HCT116 (cell line): ENCODE measurements at regions not wholly inside any gene's neighbourhood (a gene's known extent, or its start where the extent isn't known, plus 50 kb on each side); places are given as distances from the start of the nearest gene placed in this dataset.

Experiments used
- ATAC-seq: fragments of 200-7000 bp; cut with Tn5 transposase; 2 replicates; pipeline ENCODE4 v1.9.1; 2020; ENCODE audit warnings: mild to moderate bottlenecking, moderate library complexity
- BruUV-seq: library from RNA; stranded (reverse); fragments of 400-500 nt; replicated peaks from 2 replicates; lab custom pipeline; 2021; lab: Mats Ljungman, UMichigan
- CTCF ChIA-PET: fragments of 300-600 bp; sonication (Branson Sonifier 250); formaldehyde crosslinking; loops from one replicate; lab custom pipeline; 2021; ENCODE audit warnings: antibody characterized with exemption; lab: Charles Lee
- POLR2A ChIA-PET: fragments of 300-600, 350-600 bp; sonication (Branson Sonifier 250); formaldehyde crosslinking; loops from one replicate; lab custom pipeline; 2021; ENCODE audit warnings: antibody characterized with exemption; lab: Charles Lee
- RAD21 ChIA-PET, 2 experiments: fragments of 300-600 bp; sonication (Branson Sonifier 250); formaldehyde crosslinking; loops; one replicate each; lab custom pipeline; 2023; ENCODE audit warnings: low total read pairs in 2 of 2; ENCODE audit not compliant: uncharacterized antibody in 2 of 2, unreplicated experiment in 2 of 2, low non-redundant PET in 1 of 2; lab: Charles Lee
- DNase-seq: peaks from one replicate; pipeline ENCODE4 v3.0.0-alpha.2; 2010; ENCODE audit warnings: low read depth, low spot score
- H2AFZ ChIP-seq: fragments of 200-600 bp; shearing (Covaris generic), sonication (generic); 2 replicates; pipeline ENCODE4 v1.6.1; 2017; ENCODE audit warnings: low read depth, mixed run types, mixed read lengths, antibody characterized with exemption, low read length; ENCODE audit not compliant: poor library complexity, severe bottlenecking
- H3K27ac ChIP-seq: 2 replicates; pipeline ENCODE4 v1.5.1; 2012; ENCODE audit warnings: low read depth, low read length
- H3K27me3 ChIP-seq: fragments of 200-600 bp; sonication (generic); 2 replicates; pipeline ENCODE4 v1.6.1; 2016; ENCODE audit warnings: mixed run types, low read length, mixed read lengths; ENCODE audit not compliant: insufficient read depth
- H3K36me3 ChIP-seq, 2 experiments: fragments of 200-500 bp in 1 of 2; fragments of 200-600 bp in 1 of 2; sonication (Bioruptor generic) in 1 of 2; sonication (generic) in 1 of 2; 2 replicates each; pipeline versions ENCODE4 v1.5.1 to v1.6.1; 2014 to 2016; ENCODE audit warnings: low read length in 2 of 2, inconsistent platforms in 1 of 2, mixed read lengths in 1 of 2, mixed run types in 1 of 2; ENCODE audit not compliant: insufficient read depth in 2 of 2, control insufficient read depth in 1 of 2
- H3K4me1 ChIP-seq, 2 experiments: fragments of 200-600 bp in 1 of 2; sonication (generic) in 1 of 2; 2 replicates each; pipeline versions ENCODE4 v1.5.1 to v1.6.1; 2012 to 2017; ENCODE audit warnings: low read length in 2 of 2, inconsistent platforms in 1 of 2, mild to moderate bottlenecking in 1 of 2, mixed read lengths in 1 of 2, mixed run types in 1 of 2, moderate library complexity in 1 of 2; ENCODE audit not compliant: insufficient read depth in 2 of 2, control insufficient read depth in 1 of 2
- H3K4me2 ChIP-seq: fragments of 200-600 bp; sonication (generic); 2 replicates; pipeline ENCODE4 v1.6.1; 2017; ENCODE audit warnings: mixed run types, low read length, mixed read lengths
- H3K4me3 ChIP-seq, 2 experiments: fragments of 200-600 bp in 1 of 2; sonication (generic) in 1 of 2; replicated peaks in 1 of 2; 2 replicates each; pipeline ENCODE4 v1.5.1; 2011 to 2016; ENCODE audit warnings: low read length in 2 of 2, control low read depth in 1 of 2, low read depth in 1 of 2, mild to moderate bottlenecking in 1 of 2, mixed read lengths in 1 of 2, mixed run types in 1 of 2
- H3K79me2 ChIP-seq: fragments of 200-600 bp; sonication (generic); 2 replicates; pipeline ENCODE4 v1.6.1; 2017; ENCODE audit warnings: mild to moderate bottlenecking, mixed run types, low read length, moderate library complexity, mixed read lengths; ENCODE audit not compliant: insufficient read depth
- H3K9ac ChIP-seq: fragments of 200-600 bp; sonication (generic); 2 replicates; pipeline ENCODE4 v1.6.1; 2016; ENCODE audit warnings: low read length, mixed read lengths
- H3K9me2 ChIP-seq: fragments of 200-600 bp; sonication (generic), shearing (Covaris generic); 2 replicates; pipeline ENCODE4 v1.6.1; 2017; ENCODE audit warnings: mixed run types, mild to moderate bottlenecking, moderate library complexity; ENCODE audit not compliant: insufficient read depth
- H3K9me3 ChIP-seq, 2 experiments: fragments of 200-500 bp in 1 of 2; fragments of 200-600 bp in 1 of 2; sonication (Bioruptor generic) in 1 of 2; sonication (generic) in 1 of 2; 2 replicates each; pipeline ENCODE4 v1.6.1; 2014 to 2017; ENCODE audit warnings: low read length in 2 of 2, mixed read lengths in 2 of 2, inconsistent platforms in 1 of 2, low read depth in 1 of 2, mild to moderate bottlenecking in 1 of 2, mixed run types in 1 of 2, moderate library complexity in 1 of 2; ENCODE audit not compliant: control insufficient read depth in 1 of 2, insufficient read depth in 1 of 2
- H4K20me1 ChIP-seq: fragments of 200-600 bp; sonication (generic), shearing (Covaris generic); 2 replicates; pipeline ENCODE4 v1.6.1; 2017; ENCODE audit warnings: mixed run types, mild to moderate bottlenecking, moderate library complexity; ENCODE audit not compliant: insufficient read depth
- CBX3 ChIP-seq: IDR thresholded peaks from 2 replicates; pipeline ENCODE4 v1.6.1; 2012; ENCODE audit warnings: low read depth
- CEBPB ChIP-seq: IDR thresholded peaks from 2 replicates; pipeline ENCODE4 v1.6.1; 2012; ENCODE audit warnings: low read depth
- ELF1 ChIP-seq: IDR thresholded peaks from 2 replicates; pipeline ENCODE4 v1.6.1; 2012; ENCODE audit warnings: low read depth, borderline replicate concordance
- EZH2 ChIP-seq: fragments of 200-600 bp; sonication (generic); IDR thresholded peaks from 2 replicates; pipeline ENCODE4 v1.6.1; 2017; ENCODE audit warnings: antibody characterized with exemption, mixed run types
- FOSL1 ChIP-seq: IDR thresholded peaks from 2 replicates; pipeline ENCODE4 v1.6.1; 2012; ENCODE audit warnings: low read depth
- JUND ChIP-seq: IDR thresholded peaks from 2 replicates; pipeline ENCODE4 v1.6.1; 2012
- POLR2AphosphoS5 ChIP-seq: IDR thresholded peaks from 2 replicates; pipeline ENCODE4 v1.6.1; 2011; ENCODE audit warnings: mild to moderate bottlenecking, low read depth, low read length, moderate library complexity
- RAD21 ChIP-seq: IDR thresholded peaks from 2 replicates; pipeline ENCODE4 v1.6.1; 2012; ENCODE audit warnings: low read depth, mild to moderate bottlenecking
- SIN3A ChIP-seq: IDR thresholded peaks from 2 replicates; pipeline ENCODE4 v1.6.1; 2012; ENCODE audit warnings: low read depth
- SRF ChIP-seq: IDR thresholded peaks from 2 replicates; pipeline ENCODE4 v1.6.1; 2012; ENCODE audit warnings: low read depth
- YY1 ChIP-seq: IDR thresholded peaks from 2 replicates; pipeline ENCODE4 v1.6.1; 2011; ENCODE audit warnings: low read length, low read depth, moderate library complexity, mild to moderate bottlenecking; ENCODE audit not compliant: insufficient replicate concordance; ENCODE audit errors: extremely low read depth
- ZFX ChIP-seq: fragments of 450-650 bp; IDR thresholded peaks from 2 replicates; pipeline ENCODE4 v1.6.1; 2017
- ZNF274 ChIP-seq: fragments of 200-500 bp; sonication (Bioruptor generic); IDR thresholded peaks from 2 replicates; pipeline ENCODE4 v1.6.1; 2014; ENCODE audit warnings: mild to moderate bottlenecking, low read depth, low read length, inconsistent platforms
- intact Hi-C: fragments of 100-400 bp; cut with micrococcal nuclease; formaldehyde crosslinking; loops from 2 replicates; pipeline ENCODE4 v1.10.0; 2022
- TF ChIP-seq, protein P1 (sequence below), 3 experiments: fragments of 200-600 bp in 1 of 3; sonication (generic) in 1 of 3; IDR thresholded peaks in 2 of 3; conservative IDR thresholded peaks in 1 of 3; 2 replicates each; pipeline ENCODE4 v1.5.1; 2012 to 2017; ENCODE audit warnings: low read depth in 2 of 3, low read length in 2 of 3, antibody characterized with exemption in 1 of 3, borderline replicate concordance in 1 of 3, control low read depth in 1 of 3, mild to moderate bottlenecking in 1 of 3, mixed read lengths in 1 of 3, mixed run types in 1 of 3, moderate library complexity in 1 of 3; ENCODE audit not compliant: insufficient read depth in 1 of 3

DNA sequence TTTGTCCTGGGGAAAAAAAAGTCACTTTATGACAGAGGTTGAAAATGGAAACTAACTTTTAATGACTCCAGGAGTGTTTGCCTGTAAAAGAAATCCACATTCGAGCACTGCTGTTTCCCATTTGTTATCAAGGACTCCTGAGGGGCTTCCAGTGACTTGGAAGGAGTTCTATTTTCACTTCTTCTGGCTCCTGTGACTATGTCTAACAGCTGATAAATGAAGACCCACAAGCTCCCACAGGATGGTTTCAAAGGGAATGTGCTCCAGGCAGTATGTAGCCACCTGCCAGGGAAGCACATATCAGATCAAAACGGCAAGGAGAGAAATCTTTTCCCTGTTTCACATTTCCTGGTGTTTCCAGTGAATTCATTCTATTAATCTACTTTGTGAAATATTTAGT is 159.8 kb upstream of the FAM241A start:
- H3K79me2 ChIP-seq = no peaks in the 10 kb centered on the region
- no peak overlapping the region for H3K4me2 ChIP-seq
- no peak overlapping the region for H3K4me3 ChIP-seq
- H3K27me3 ChIP-seq = no peaks in the 10 kb centered on the region
- no peak overlapping the region for H2AFZ ChIP-seq
- H4K20me1 ChIP-seq = no peaks in the 10 kb centered on the region
- H3K36me3 ChIP-seq = no peaks in the 10 kb centered on the region
- H3K4me1 ChIP-seq = no peaks in the 10 kb centered on the region
- no peak for ATAC-seq
- ChIA-PET RAD21 (no interaction called here), POLR2A (no interaction called here), CTCF (no interaction called here)
- BruUV-seq = no TSS peak
- no peak for TF ChIP-seq POLR2AphosphoS5
- no peak for TF ChIP-seq FOSL1
- no peak for TF ChIP-seq SIN3A
- TF ChIP-seq EZH2 = no peak
- no peak for TF ChIP-seq ZFX
- TF ChIP-seq CBX3 = no peak
- no peak for TF ChIP-seq JUND
- TF ChIP-seq SRF = no peak
- TF ChIP-seq RAD21 = no peak
- no peak for TF ChIP-seq ZNF274
- TF ChIP-seq ELF1 = no peak
- TF ChIP-seq, protein P1, sequence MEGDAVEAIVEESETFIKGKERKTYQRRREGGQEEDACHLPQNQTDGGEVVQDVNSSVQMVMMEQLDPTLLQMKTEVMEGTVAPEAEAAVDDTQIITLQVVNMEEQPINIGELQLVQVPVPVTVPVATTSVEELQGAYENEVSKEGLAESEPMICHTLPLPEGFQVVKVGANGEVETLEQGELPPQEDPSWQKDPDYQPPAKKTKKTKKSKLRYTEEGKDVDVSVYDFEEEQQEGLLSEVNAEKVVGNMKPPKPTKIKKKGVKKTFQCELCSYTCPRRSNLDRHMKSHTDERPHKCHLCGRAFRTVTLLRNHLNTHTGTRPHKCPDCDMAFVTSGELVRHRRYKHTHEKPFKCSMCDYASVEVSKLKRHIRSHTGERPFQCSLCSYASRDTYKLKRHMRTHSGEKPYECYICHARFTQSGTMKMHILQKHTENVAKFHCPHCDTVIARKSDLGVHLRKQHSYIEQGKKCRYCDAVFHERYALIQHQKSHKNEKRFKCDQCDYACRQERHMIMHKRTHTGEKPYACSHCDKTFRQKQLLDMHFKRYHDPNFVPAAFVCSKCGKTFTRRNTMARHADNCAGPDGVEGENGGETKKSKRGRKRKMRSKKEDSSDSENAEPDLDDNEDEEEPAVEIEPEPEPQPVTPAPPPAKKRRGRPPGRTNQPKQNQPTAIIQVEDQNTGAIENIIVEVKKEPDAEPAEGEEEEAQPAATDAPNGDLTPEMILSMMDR (IDR thresholded peaks at IDR 0.05 in 2 of 3, conservative IDR thresholded peaks at IDR 0.05 in 1 of 3; ENCODE audit: borderline replicate concordance in 1 of 3, insufficient read depth in 1 of 3, low read depth in 2 of 3, low read length in 2 of 3) = no peak
- TF ChIP-seq YY1 = no peak
- TF ChIP-seq CEBPB = no peak
- no peak for DNase-seq
- H3K9me3 ChIP-seq = no peaks in the 10 kb centered on the region
- H3K27ac ChIP-seq = no peak overlapping the region
- no peak overlapping the region for H3K9ac ChIP-seq
- H3K9me2 ChIP-seq = no peaks in the 10 kb centered on the region
- intact Hi-C loops = no loop called here
